Heart left ventricle (tissue), 13 donors: ENCODE measurements at regions not wholly inside any gene's neighbourhood (a gene's known extent, or its start where the extent isn't known, plus 50 kb on each side); places are given as distances from the start of the nearest gene placed in this dataset.

Experiments
- CTCF ChIP-seq, 12 donors: fragments of 200-600 bp; sonication (generic) in 4 of 12; IDR thresholded peaks; one replicate each; pipeline versions ENCODE4 v1.5.0 to v1.8.0; 2018 to 2022; ENCODE audit warnings: antibody characterized with exemption in 12 of 12, mild to moderate bottlenecking in 5 of 12
- POLR2A ChIP-seq, 2 donors: fragments of 450-650 bp; IDR thresholded peaks; one replicate each; pipeline ENCODE4 v1.6.1; 2017; ENCODE audit warnings: antibody characterized with exemption in 2 of 2, mild to moderate bottlenecking in 2 of 2, moderate library complexity in 2 of 2
- donor health status: ischemic (EF 13 %, LVEDD 7.1; RV severe dilation, severe dysfunction).
- donor health status: DM: no; HTN: yes; CAD: no.
- donor health status: DM: no; HTN: no; CAD: no.
- donor health status: ischemic (EF 25% LVEDD 6.9; RV normal size, moderate dysfunction).
- donor health status: ischemic (EF 25% LVEDD 5.7; RV mildly dilated, moderate dysfunction).
- donor health status: ischemic (EF 35%, LVEDD 5.7; RV mildly dilated, moderate dysfunction).
- donor health status: nonischemic (EF 11% LVEDD 7.7; RV severe dilation, severe dysfunction).
- donor health status: DM: yes; HTN: yes; CAD: no.
- donor health status: PGD.
- donor health status: ischemic (EF 29% LVEDD 5.4; RV normal size, mild dysfunction).
- donor health status: nonischemic (EF 23%, LVEDD 6.1; RV moderate dilation, normal function).

GRCh38 chr3:72459588-72459987 lies 388.7 kb downstream of the SHQ1 start:
- TF ChIP-seq CTCF (IDR thresholded peaks at IDR 0.05) (no peak), POLR2A (IDR thresholded peaks at IDR 0.05) (no peak)
